SJSA1 (cell line): ENCODE measurements at regions not wholly inside any gene's neighbourhood (a gene's known extent, or its start where the extent isn't known, plus 50 kb on each side); places are given as distances from the start of the nearest gene placed in this dataset.

ENCODE experiments used
- DNase-seq, 2 experiments: peaks; one replicate each; pipeline ENCODE4 v3.0.0-alpha.2; 2015 to 2020; ENCODE audit warnings: low spot score in 2 of 2, low read depth in 1 of 2
- H3K27ac ChIP-seq: fragments of 250-450 bp; sonication (Bioruptor Pico); 2 replicates; pipeline ENCODE4 v1.5.1; 2020; ENCODE audit warnings: mild to moderate bottlenecking, moderate library complexity
- H3K27me3 ChIP-seq: fragments of 250-450 bp; sonication (Bioruptor Pico); replicated peaks from 2 replicates; pipeline ENCODE4 v1.5.1; 2020; ENCODE audit warnings: mild to moderate bottlenecking, moderate library complexity
- H3K36me3 ChIP-seq: fragments of 250-450 bp; sonication (Bioruptor Pico); 2 replicates; pipeline ENCODE4 v1.5.1; 2020; ENCODE audit warnings: mild to moderate bottlenecking
- H3K4me1 ChIP-seq: fragments of 250-450 bp; sonication (Bioruptor Pico); replicated peaks from 2 replicates; pipeline ENCODE4 v1.6.1; 2021; ENCODE audit warnings: mild to moderate bottlenecking
- H3K4me3 ChIP-seq: fragments of 250-450 bp; sonication (Bioruptor Pico); 2 replicates; pipeline ENCODE4 v1.5.1; 2020; ENCODE audit warnings: mild to moderate bottlenecking
- H3K9me3 ChIP-seq: fragments of 250-450 bp; sonication (Bioruptor Pico); replicated peaks from 2 replicates; pipeline ENCODE4 v1.5.1; 2020; ENCODE audit warnings: mild to moderate bottlenecking

DNA sequence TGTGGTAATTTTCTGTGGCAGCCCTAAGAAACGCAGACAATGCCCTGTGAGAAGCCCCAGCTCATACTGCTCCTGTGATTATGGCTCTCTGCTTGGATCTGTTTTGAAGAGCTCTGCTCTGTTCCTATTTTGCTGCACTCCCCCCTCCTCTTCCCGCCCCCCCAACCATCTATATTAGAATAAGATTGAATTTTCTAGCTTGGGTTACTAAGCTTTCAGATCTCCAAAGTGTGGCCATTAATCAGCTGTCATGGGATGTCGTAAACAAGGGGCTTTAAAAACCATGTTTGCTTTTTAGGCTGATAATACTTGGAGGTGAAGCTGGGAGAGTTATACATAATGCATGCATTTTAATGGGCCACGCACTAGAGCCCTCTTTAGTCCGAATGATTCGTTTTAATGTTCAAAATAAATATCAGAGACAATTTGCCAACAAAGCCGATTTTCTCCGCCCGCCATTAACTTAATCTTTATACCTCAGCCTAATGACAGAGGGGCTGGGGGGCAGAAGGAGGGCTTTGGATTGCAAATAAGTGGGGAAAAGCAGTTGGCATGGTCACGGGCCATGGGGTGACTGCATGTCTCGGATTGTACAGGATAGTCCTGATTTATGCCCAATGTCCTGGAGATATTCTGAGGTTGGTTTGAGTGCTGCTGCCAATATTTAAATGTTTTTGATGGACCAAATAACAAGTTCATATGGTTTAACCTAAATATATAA is 165.5 kb downstream of the RPS24 start:
- Histone ChIP-seq H3K9me3 (no peaks in the 10 kb centered on the region), H3K27ac (no peak overlapping the region), H3K27me3 (no peaks in the 10 kb centered on the region), H3K4me3 (no peak overlapping the region), H3K4me1 (peaks cover 38% of the 10 kb centered on the region), H3K36me3 (no peaks in the 10 kb centered on the region)
- no peak for DNase-seq

- Histone ChIP-seq H3K9me3 (no peaks in the 10 kb centered on the region), H3K4me3 (no peak overlapping the region), H3K36me3 (no peaks in the 10 kb centered on the region), H3K27me3 (no peaks in the 10 kb centered on the region), H3K4me1 (peaks cover 36% of the 10 kb centered on the region), H3K27ac (no peak overlapping the region)
- no peak for DNase-seq
Observed at GRCh38 chr10:78199759-78200158, 166.1 kb downstream of the RPS24 start.

GRCh38 chr10:78200686-78201085 is 167.0 kb downstream of the RPS24 start:
- H3K27me3 ChIP-seq, result no peaks in the 10 kb centered on the region
- no peak overlapping the region for H3K4me3 ChIP-seq
- no peak overlapping the region for H3K27ac ChIP-seq
- peaks cover 27% of the 10 kb centered on the region for H3K4me1 ChIP-seq
- no peak for DNase-seq
- no peaks in the 10 kb centered on the region for H3K9me3 ChIP-seq
- no peaks in the 10 kb centered on the region for H3K36me3 ChIP-seq

GRCh38 chr10:78202386-78202785 is 168.7 kb downstream of the RPS24 start:
- Histone ChIP-seq H3K4me3 (no peak overlapping the region), H3K4me1 (peaks cover 15% of the 10 kb centered on the region), H3K27me3 (no peaks in the 10 kb centered on the region), H3K27ac (no peak overlapping the region), H3K36me3 (no peaks in the 10 kb centered on the region), H3K9me3 (no peaks in the 10 kb centered on the region)
- no peak for DNase-seq

- Histone ChIP-seq H3K27ac (no peak overlapping the region), H3K36me3 (no peaks in the 10 kb centered on the region), H3K4me3 (no peak overlapping the region), H3K9me3 (no peaks in the 10 kb centered on the region), H3K4me1 (peaks cover 15% of the 10 kb centered on the region), H3K27me3 (no peaks in the 10 kb centered on the region)
- DNase-seq, result peak in 1 of 2 experiments; percentile 39
Observed at GRCh38 chr10:78203915-78204818, 170.5 kb downstream of the RPS24 start.

DNA sequence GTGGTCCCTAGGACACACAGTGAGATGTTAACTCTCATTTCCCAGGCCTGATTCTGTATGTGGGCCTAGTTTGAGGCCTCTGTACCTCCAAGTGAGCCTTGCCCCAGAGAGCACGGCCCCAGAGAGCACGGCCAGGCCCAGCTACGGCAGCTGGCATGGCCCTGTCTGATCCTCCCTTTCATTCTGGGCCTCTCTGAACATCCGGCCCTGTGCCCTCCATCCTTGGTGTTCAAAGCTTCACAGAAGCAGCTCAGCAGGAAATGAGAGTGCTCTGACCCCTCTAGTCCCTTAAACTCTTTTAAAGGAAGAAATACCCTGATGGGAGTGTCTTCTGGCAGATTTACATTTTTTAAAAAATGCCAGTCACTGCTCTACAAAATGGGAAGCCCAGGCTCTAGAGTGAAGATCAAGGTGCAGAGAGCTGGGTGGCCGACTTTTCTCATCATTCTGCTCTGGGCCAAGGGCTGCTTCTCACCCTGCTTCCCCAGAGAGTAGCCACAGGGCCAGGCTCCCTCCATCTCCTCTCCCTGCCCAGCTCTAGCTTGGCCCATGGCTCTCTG is 171.9 kb downstream of the RPS24 start:
- Histone ChIP-seq H3K27ac (no peak overlapping the region), H3K9me3 (no peaks in the 10 kb centered on the region), H3K36me3 (no peaks in the 10 kb centered on the region), H3K4me1 (peaks cover 15% of the 10 kb centered on the region), H3K27me3 (no peaks in the 10 kb centered on the region), H3K4me3 (no peak overlapping the region)
- DNase-seq, result no peak

- no peak for DNase-seq
- no peak overlapping the region for H3K4me3 ChIP-seq
- no peak overlapping the region for H3K27ac ChIP-seq
- no peaks in the 10 kb centered on the region for H3K36me3 ChIP-seq
- H3K27me3 ChIP-seq, result no peaks in the 10 kb centered on the region
- peaks cover 15% of the 10 kb centered on the region for H3K4me1 ChIP-seq
- H3K9me3 ChIP-seq, result no peaks in the 10 kb centered on the region
Observed at GRCh38 chr10:78207216-78207615, 173.6 kb downstream of the RPS24 start.

DNA sequence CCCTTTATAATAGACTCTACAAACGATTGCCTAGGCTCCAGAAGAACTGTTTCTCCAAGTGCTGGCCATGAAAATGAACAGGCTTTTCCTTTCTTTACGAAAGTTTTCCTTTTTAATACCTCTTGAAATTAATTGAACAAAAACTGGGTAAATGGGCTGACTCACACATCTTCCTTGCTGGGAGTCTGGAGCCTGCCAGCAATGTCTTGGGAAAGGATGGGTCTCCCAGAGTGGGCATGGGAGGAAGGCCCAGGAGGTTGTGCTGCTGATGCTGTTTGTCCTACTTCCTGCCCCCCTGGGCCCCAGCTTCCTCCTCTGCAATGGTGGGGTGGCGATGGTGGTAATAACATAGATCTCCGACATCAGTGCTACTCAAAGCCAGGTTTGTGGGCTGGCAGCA is 174.1 kb downstream of the RPS24 start:
- no peaks in the 10 kb centered on the region for H3K9me3 ChIP-seq
- peaks cover 15% of the 10 kb centered on the region for H3K4me1 ChIP-seq
- H3K27me3 ChIP-seq, result no peaks in the 10 kb centered on the region
- H3K36me3 ChIP-seq, result no peaks in the 10 kb centered on the region
- H3K4me3 ChIP-seq, result no peak overlapping the region
- no peak overlapping the region for H3K27ac ChIP-seq
- no peak for DNase-seq

- H3K9me3 ChIP-seq, result no peaks in the 10 kb centered on the region
- no peaks in the 10 kb centered on the region for H3K27me3 ChIP-seq
- H3K4me3 ChIP-seq, result no peak overlapping the region
- no peak for DNase-seq
- no peaks in the 10 kb centered on the region for H3K36me3 ChIP-seq
- peaks cover 10% of the 10 kb centered on the region; the same call in 1 of the 2 replicates for H3K4me1 ChIP-seq
- no peak overlapping the region for H3K27ac ChIP-seq
Observed at GRCh38 chr10:78209970-78210369, 176.3 kb downstream of the RPS24 start.

- no peak overlapping the region for H3K4me3 ChIP-seq
- DNase-seq, result no peak
- no peaks in the 10 kb centered on the region for H3K36me3 ChIP-seq
- no peaks in the 10 kb centered on the region for H3K9me3 ChIP-seq
- no peaks in the 10 kb centered on the region for H3K27me3 ChIP-seq
- peaks cover 10% of the 10 kb centered on the region; the same call in 1 of the 2 replicates for H3K4me1 ChIP-seq
- no peak overlapping the region for H3K27ac ChIP-seq
Observed at GRCh38 chr10:78210548-78210947, 176.9 kb downstream of the RPS24 start.

- Histone ChIP-seq H3K9me3 (no peaks in the 10 kb centered on the region), H3K27ac (no peak overlapping the region), H3K27me3 (no peaks in the 10 kb centered on the region), H3K4me1 (peaks cover 10% of the 10 kb centered on the region; the same call in 1 of the 2 replicates), H3K36me3 (no peaks in the 10 kb centered on the region), H3K4me3 (no peak overlapping the region)
- no peak for DNase-seq
Observed at GRCh38 chr10:78210976-78211375, 177.3 kb downstream of the RPS24 start.

- H3K27ac ChIP-seq, result no peak overlapping the region
- no peaks in the 10 kb centered on the region for H3K27me3 ChIP-seq
- no peaks in the 10 kb centered on the region for H3K36me3 ChIP-seq
- no peak overlapping the region for H3K4me3 ChIP-seq
- no peaks in the 10 kb centered on the region for H3K9me3 ChIP-seq
- H3K4me1 ChIP-seq, result peaks cover 10% of the 10 kb centered on the region; the same call in 1 of the 2 replicates
- DNase-seq, result peak in 1 of 2 experiments; percentile 41
Observed at GRCh38 chr10:78211561-78212051, 177.9 kb downstream of the RPS24 start.

GRCh38 chr10:78212060-78212785 is 178.6 kb downstream of the RPS24 start:
- Histone ChIP-seq H3K27ac (no peak overlapping the region), H3K4me1 (peaks cover 6% of the 10 kb centered on the region; the same call in 1 of the 2 replicates)

More at GRCh38 chr10:78212060-78212785, 178.6 kb downstream of the RPS24 start:
- Histone ChIP-seq H3K9me3 (no peaks in the 10 kb centered on the region), H3K27me3 (no peaks in the 10 kb centered on the region), H3K36me3 (no peaks in the 10 kb centered on the region), H3K4me3 (no peak overlapping the region)
- no peak for DNase-seq
